GM19239 (cell line): ENCODE measurements at regions not wholly inside any gene's neighbourhood (a gene's known extent, or its start where the extent isn't known, plus 50 kb on each side); places are given as distances from the start of the nearest gene placed in this dataset.
"Not testable (repeated sequence)": the region's sequence is repeated elsewhere in the genome, so short reads cannot be mapped to it uniquely, and the experiment has no call there.

ENCODE experiments used
- DNase-seq: peaks from one replicate; pipeline ENCODE4 v3.0.0; 2011; ENCODE audit warnings: low spot score; ENCODE audit not compliant: insufficient read length
- FAIRE-seq: peaks from 2 replicates; lab custom pipeline; 2011; peaks lifted over from hg19 to GRCh38; lab: Jason Lieb, UNC

GRCh38 chr22:48738204-48738980 is 1089.3 kb downstream of the BRD1 start:
- DNase-seq (no peak), FAIRE-seq (no peak)

GRCh38 chr22:48737461-48738203 is 1090.0 kb downstream of the BRD1 start:
- DNase-seq (no peak), FAIRE-seq (no peak)

DNA sequence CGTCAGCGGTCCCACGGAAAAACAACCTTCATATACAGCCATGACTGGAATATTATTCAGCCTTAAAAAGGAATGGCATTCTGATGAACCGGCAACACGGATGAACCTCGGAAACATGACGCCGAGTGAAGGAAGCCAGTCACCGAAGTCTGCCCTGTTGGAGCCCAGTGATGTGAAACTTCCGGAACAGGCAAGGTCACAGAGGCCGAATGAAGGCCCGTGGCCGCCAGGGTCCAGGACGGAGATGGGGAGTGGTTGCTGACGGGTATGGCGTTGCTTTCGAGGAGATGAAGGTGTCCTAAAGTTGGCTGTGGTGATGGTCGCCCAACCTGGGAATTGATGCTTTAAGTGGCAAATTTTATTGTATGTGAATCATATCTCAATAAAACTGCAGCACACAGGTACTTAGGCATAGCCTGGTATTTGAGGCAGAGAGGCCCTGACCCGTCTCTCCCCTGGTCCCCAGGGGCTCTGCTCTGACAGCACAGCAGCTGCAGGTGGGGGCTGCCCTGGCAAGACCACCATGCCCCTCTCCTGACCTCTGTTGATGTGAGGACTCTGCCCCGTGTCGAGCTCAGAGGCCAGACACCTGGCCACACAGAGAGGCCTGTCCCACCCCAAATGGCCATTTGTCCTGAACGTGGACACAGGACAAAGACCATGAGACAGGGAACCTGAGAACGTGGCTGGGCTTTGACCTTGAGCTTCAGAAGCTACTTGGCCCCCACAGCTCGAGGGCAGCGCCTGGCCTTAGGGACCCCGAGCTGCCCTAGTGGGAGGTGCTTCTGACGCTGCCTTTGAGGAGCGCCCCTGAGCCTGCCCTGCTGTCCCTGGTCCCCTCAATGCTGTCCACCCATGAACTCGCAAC is 1090.8 kb downstream of the BRD1 start:
- DNase-seq (no peak), FAIRE-seq (no peak)

GRCh38 chr22:48734961-48735360 is 1092.7 kb downstream of the BRD1 start:
- DNase-seq = no peak
- FAIRE-seq = no peak

DNA sequence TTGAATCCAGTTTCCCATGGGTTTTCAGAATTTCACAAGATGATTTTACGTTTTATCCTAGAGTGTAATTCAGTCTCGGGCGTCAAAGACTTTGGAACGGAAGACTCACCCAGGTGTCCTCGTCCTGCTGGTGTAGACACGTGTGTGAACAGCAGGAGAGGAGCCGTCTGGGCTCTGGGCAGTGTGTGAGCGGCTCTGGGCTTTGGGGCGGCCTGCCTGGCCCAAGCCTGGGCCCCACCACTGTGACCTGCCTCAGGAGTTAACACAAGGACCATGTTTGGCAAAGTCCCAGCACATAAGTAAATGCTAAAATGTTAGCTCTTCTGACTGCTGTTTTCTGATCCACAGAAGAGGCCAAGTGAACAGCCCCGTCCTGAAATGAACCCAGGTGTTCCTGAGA is 1093.3 kb downstream of the BRD1 start:
- no peak for FAIRE-seq
- DNase-seq = no peak

GRCh38 chr22:48729499-48730171 is 1098.0 kb downstream of the BRD1 start:
- no peak for DNase-seq
- FAIRE-seq = no peak

- FAIRE-seq (no peak), DNase-seq (no peak)
Observed at GRCh38 chr22:48727454-48728058, 1100.1 kb downstream of the BRD1 start.

DNA sequence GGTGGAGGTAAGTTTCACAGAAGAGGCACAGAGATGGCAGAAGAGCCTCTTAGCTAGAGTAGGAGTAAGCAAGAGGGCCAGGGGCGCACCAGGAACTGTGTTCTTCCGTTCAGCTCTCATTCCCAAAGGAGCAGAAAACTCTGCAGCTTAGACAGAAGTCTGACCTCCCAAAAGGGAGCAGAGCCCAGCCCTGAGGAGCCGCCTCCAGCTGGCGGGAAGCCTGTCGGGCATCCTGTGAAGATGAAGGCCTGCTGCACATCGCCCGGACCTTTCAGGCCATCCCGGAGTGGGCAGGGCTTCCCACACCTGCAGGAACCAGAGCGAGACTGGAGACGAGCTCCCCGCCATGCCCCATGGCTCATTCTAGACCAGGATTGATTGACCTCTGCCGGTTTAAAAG is 1102.8 kb downstream of the BRD1 start:
- DNase-seq (no peak), FAIRE-seq (no peak)

DNA sequence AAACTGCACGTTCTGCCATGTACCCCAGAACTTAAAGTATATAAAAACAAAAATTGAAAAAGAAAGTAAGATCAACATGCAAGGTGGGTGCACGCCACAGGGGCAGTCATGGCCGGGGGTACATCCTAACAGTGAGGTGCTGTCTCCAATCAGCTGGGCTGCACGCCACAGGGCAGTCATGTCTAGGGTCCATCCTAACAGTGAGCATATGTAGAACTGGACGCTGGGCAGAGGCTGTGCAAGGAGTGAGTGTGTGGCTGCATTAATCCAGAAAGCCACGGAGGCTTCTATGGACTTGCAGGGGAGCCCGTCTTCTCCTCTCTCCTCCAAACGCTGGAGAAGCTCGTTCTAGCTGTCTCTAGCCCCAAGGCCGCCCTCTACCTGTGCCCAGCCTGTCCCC is 1105.0 kb downstream of the BRD1 start:
- DNase-seq = no peak
- no peak for FAIRE-seq

GRCh38 chr22:48721395-48721669 is 1106.3 kb downstream of the BRD1 start:
- no peak for DNase-seq
- FAIRE-seq = no peak

DNA sequence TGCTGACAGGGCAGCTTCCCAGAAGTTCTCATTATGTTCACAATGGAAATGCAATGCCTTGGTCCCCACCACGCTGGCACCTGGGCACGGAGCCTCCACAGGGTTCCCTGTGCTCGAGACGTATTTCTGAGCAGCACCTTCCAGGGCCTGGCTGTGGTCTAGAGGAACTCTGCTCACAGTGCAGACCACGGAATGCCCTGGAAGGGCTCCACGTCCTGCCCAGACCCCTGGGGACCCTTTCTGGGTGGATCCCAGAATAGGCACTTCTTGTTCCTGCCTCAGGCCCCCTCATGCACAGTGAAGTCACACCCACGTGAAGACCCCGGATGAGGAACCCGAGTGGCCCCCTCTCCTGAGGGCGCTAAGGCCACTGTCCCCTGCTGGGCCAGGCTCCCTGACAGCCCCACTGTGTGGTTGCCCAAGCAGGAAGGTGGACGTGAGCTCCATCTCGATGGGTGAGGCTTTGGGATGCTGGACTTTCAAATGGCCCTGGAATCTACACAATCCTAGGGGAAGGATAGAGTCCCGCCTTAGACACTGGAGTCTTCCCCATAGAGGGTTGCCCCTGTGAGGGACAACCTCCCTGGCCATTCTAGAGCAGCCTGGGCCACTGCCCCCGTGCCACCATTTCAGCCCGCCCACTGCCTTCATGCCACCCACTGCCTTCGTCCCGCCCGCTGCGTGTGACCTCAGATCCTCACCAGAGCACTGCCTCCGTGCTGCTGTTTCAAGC is 1106.8 kb downstream of the BRD1 start:
- no peak for FAIRE-seq
- no peak for DNase-seq

DNA sequence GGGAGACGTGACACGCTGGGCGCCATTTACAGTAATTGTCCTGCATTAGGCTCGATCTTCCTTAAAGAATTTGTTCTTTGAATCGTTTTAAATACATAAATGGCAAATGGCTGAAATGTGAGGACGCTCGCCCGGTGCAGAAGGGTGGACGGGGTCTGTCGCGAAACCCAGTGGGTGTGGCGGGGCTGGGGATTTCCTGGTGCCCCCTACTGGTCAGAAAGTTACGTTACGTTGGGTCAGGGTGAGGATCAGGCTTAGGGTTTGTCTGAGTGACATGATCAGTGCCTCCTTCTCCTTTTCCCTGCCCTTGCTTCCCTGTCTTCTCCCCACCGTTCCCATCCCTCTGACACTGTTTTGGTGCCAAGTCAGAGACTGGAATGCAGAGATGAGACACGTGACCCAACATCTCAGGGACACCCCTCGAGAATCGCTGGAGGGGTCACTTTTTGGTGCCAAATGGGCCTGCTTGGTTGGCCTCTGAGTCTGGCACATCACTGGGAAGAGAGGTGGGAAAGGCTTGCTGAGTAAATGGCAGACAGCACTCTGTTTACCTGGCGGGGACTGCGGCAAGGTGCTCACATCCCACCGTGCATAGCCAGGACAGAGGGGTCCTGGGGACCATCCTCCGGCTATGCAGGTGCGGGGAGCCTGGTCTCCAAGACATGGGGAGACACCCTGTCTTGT is 1107.6 kb downstream of the BRD1 start:
- FAIRE-seq (no peak), DNase-seq (no peak)

GRCh38 chr22:48718818-48719500 is 1108.7 kb downstream of the BRD1 start:
- no peak for FAIRE-seq
- DNase-seq = no peak

GRCh38 chr22:48717883-48718817 is 1109.5 kb downstream of the BRD1 start:
- DNase-seq = no peak
- FAIRE-seq = no peak

GRCh38 chr22:48717076-48717810 is 1110.4 kb downstream of the BRD1 start:
- DNase-seq (no peak), FAIRE-seq (no peak)

DNA sequence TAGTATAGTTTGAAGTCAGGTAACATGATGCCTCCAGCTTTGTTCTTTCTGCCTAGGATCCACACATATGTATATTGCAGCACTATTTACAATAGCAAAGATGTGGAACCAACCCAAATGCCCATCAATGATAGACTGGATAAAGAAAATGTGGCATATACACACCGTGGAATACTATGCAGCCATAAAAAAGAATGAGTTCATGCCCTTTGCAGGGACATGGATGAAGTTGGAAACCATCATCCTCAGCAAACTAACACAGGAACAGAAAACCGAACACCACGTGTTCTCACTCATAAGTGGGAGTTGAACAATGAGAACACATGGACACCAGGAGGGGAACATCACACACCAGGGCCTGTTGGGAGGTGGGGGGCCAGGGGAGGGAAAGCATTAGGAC is 1111.5 kb downstream of the BRD1 start:
- DNase-seq, FAIRE-seq: not testable (repeated sequence)

DNA sequence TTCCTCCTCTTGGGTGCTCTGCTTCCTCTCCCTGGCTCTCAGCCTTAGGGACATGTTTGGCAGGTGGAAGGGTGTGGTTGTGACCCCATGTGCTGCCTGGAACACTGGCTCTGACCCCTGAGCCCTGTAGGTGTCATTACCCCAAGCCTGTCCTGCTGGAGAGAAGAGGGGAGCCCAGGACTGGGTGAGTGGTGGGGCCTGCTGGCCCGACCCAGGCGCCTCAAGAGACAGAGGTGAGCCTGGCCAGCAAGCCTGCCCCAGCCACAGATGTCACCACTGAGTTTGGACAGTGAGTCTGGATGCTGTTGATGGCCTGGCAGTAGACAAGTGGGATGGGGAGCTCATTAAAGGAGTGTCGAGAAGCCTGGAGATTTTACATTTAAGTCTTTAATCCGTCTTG is 1112.2 kb downstream of the BRD1 start:
- FAIRE-seq = no peak
- no peak for DNase-seq
